ENCODE measurements at regions not wholly inside any gene's neighbourhood (a gene's known extent, or its start where the extent isn't known, plus 50 kb on each side); places are given as distances from the start of the nearest gene placed in this dataset.

GRCh38 chr15:38617831-38618230, 53.2 kb upstream of the RASGRP1 start:
- TF ChIP-seq CTCF (IDR thresholded peaks at IDR 0.05) (no peak), POLR2A (IDR thresholded peaks at IDR 0.05) (no peak), POLR2AphosphoS5 (IDR thresholded peaks at IDR 0.05; ENCODE audit: insufficient read depth in 1 of 2, low read depth in 1 of 2) (no peak)

Measured in vagina (tissue), 2 donors.